ENCODE measurements at regions not wholly inside any gene's neighbourhood (a gene's known extent, or its start where the extent isn't known, plus 50 kb on each side); places are given as distances from the start of the nearest gene placed in this dataset.

- TF ChIP-seq CTCF (IDR thresholded peaks at IDR 0.05) (no peak), POLR2A (IDR thresholded peaks at IDR 0.05) (no peak)
Observed at GRCh38 chr2:145609951-145610350, 1090.0 kb upstream of the ZEB2 start.

Data from Peyer's patch (tissue), 4 donors.